H1 (cell line): ENCODE measurements at regions not wholly inside any gene's neighbourhood (a gene's known extent, or its start where the extent isn't known, plus 50 kb on each side); places are given as distances from the start of the nearest gene placed in this dataset.

Source experiments
- CHD7 ChIP-seq: fragments of 300-600 bp; sonication (generic); IDR thresholded peaks from 2 replicates; pipeline ENCODE4 v1.7.1; 2012; ENCODE audit warnings: low read length, moderate library complexity, mild to moderate bottlenecking, inconsistent platforms; ENCODE audit not compliant: insufficient replicate concordance
- TF ChIP-seq, protein P1 (sequence below), 3 experiments: IDR thresholded peaks; 1 replicate in 2 of 3; 2 replicates in 1 of 3; pipeline versions ENCODE4 v1.5.1 to v1.6.1; 2011; ENCODE audit warnings: low read length in 3 of 3, mild to moderate bottlenecking in 3 of 3, inconsistent platforms in 2 of 3, low read depth in 1 of 3, moderate library complexity in 1 of 3; ENCODE audit not compliant: insufficient read depth in 1 of 3; ENCODE audit errors: control extremely low read depth in 1 of 3

- TF ChIP-seq, protein P1, sequence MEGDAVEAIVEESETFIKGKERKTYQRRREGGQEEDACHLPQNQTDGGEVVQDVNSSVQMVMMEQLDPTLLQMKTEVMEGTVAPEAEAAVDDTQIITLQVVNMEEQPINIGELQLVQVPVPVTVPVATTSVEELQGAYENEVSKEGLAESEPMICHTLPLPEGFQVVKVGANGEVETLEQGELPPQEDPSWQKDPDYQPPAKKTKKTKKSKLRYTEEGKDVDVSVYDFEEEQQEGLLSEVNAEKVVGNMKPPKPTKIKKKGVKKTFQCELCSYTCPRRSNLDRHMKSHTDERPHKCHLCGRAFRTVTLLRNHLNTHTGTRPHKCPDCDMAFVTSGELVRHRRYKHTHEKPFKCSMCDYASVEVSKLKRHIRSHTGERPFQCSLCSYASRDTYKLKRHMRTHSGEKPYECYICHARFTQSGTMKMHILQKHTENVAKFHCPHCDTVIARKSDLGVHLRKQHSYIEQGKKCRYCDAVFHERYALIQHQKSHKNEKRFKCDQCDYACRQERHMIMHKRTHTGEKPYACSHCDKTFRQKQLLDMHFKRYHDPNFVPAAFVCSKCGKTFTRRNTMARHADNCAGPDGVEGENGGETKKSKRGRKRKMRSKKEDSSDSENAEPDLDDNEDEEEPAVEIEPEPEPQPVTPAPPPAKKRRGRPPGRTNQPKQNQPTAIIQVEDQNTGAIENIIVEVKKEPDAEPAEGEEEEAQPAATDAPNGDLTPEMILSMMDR (IDR thresholded peaks at IDR 0.05; ENCODE audit: control extremely low read depth in 1 of 3, insufficient read depth in 1 of 3, low read depth in 1 of 3, low read length in 3 of 3) = no peak
- no peak for TF ChIP-seq CHD7
These were observed 67.9 kb upstream of the SMNDC1 start for GRCh38 chr10:110372656-110373055.
